Astrocyte (in vitro differentiated cells and primary cell): ENCODE measurements at regions not wholly inside any gene's neighbourhood (a gene's known extent, or its start where the extent isn't known, plus 50 kb on each side); places are given as distances from the start of the nearest gene placed in this dataset.

Experiments used
- DNase-seq: peaks from one replicate; pipeline ENCODE4 v3.0.0-alpha.2; 2010; ENCODE audit warnings: low read depth
- FAIRE-seq: peaks from 2 replicates; lab custom pipeline; 2011; peaks lifted over from hg19 to GRCh38; lab: Jason Lieb, UNC
- H2AFZ ChIP-seq: 2 replicates; pipeline ENCODE4 v1.6.0; 2012; ENCODE audit warnings: low read depth, low read length, inconsistent platforms
- H3K27ac ChIP-seq: 2 replicates; pipeline ENCODE4 v1.5.1; 2011; ENCODE audit warnings: low read depth, low read length, inconsistent platforms
- H3K27me3 ChIP-seq: 2 replicates; pipeline ENCODE4 v1.6.0; 2011; ENCODE audit warnings: low read length, inconsistent platforms; ENCODE audit not compliant: insufficient read depth
- H3K36me3 ChIP-seq: 2 replicates; pipeline ENCODE4 v1.5.1; 2011; ENCODE audit warnings: low read length, inconsistent platforms; ENCODE audit not compliant: insufficient read depth
- H3K4me1 ChIP-seq: 2 replicates; pipeline ENCODE4 v1.5.1; 2011; ENCODE audit warnings: low read length, inconsistent platforms; ENCODE audit not compliant: insufficient read depth
- H3K4me2 ChIP-seq: 2 replicates; pipeline ENCODE4 v1.6.0; 2012; ENCODE audit warnings: low read length, inconsistent platforms
- H3K4me3 ChIP-seq: 2 replicates; pipeline ENCODE4 v1.5.1; 2011; ENCODE audit warnings: low read depth, mild to moderate bottlenecking, low read length, inconsistent platforms; ENCODE audit not compliant: insufficient read depth
- H3K79me2 ChIP-seq: 2 replicates; pipeline ENCODE4 v1.6.0; 2012; ENCODE audit warnings: mild to moderate bottlenecking, low read length, inconsistent platforms; ENCODE audit not compliant: insufficient read depth
- H3K9ac ChIP-seq: 2 replicates; pipeline ENCODE4 v1.6.0; 2012; ENCODE audit warnings: mild to moderate bottlenecking, low read length, inconsistent platforms
- H3K9me3 ChIP-seq: 2 replicates; pipeline ENCODE4 v1.5.1; 2012; ENCODE audit warnings: low read depth, mild to moderate bottlenecking, low read length, inconsistent platforms; ENCODE audit not compliant: insufficient read depth
- H4K20me1 ChIP-seq: 2 replicates; pipeline ENCODE4 v1.6.0; 2012; ENCODE audit warnings: low read length, inconsistent platforms; ENCODE audit not compliant: insufficient read depth
- H3K27ac Mint-ChIP-seq: one replicate; pipeline ENCODE4 v1.8.0; 2021; ENCODE audit warnings: mild to moderate bottlenecking, mixed read lengths; ENCODE audit not compliant: unreplicated experiment
- H3K27me3 Mint-ChIP-seq: one replicate; pipeline ENCODE4 v1.8.0; 2021; ENCODE audit warnings: low read depth, mixed read lengths; ENCODE audit not compliant: unreplicated experiment
- H3K36me3 Mint-ChIP-seq: one replicate; pipeline ENCODE4 v1.8.0; 2021; ENCODE audit warnings: low read depth, mixed read lengths; ENCODE audit not compliant: unreplicated experiment
- H3K4me1 Mint-ChIP-seq: one replicate; pipeline ENCODE4 v1.8.0; 2021; ENCODE audit warnings: low read depth, mixed read lengths; ENCODE audit not compliant: unreplicated experiment
- H3K4me3 Mint-ChIP-seq: one replicate; pipeline ENCODE4 v1.8.0; 2021; ENCODE audit warnings: mild to moderate bottlenecking, moderate library complexity, mixed read lengths; ENCODE audit not compliant: unreplicated experiment
- H3K9me3 Mint-ChIP-seq: one replicate; pipeline ENCODE4 v1.8.0; 2021; ENCODE audit warnings: mild to moderate bottlenecking, mixed read lengths; ENCODE audit not compliant: unreplicated experiment
- CTCF ChIP-seq: IDR thresholded peaks from 2 replicates; pipeline ENCODE4 v1.5.1; 2011; ENCODE audit warnings: low read depth, mild to moderate bottlenecking, inconsistent platforms, low read length, moderate library complexity; ENCODE audit not compliant: insufficient read depth
- EZH2 ChIP-seq: IDR thresholded peaks from 2 replicates; pipeline ENCODE4 v1.6.1; 2012; ENCODE audit warnings: mild to moderate bottlenecking, low read length, inconsistent platforms; ENCODE audit not compliant: insufficient read depth

DNA sequence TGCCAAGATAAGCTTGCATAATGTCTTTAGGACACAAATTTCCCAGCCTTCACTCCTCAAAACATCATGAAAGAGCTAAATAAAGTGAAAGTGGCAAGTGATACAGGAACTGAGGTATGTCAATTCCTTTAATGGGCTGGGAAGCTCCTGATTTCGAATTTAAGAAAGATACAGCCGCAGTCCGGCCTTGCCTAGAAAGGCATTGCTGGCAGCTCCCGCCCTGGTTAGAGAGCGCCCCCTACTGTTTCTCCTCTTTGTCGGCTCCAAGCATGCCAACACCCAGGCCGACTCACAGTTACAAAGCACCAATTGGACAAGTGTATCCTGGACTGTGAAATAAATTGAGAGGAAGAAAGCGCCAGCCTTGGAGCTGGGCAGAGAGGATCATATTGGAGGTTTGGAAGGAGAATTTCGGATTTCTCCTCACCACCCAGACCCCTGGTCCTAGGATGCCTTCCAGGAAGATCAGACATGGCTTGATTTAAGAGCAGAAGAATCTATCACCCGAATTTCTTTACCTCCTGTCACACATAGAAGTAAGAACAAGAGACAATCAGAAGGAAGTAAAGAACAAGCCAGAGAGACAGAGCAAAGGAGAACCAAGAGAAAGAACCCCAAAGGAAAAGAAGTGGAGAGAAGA lies 84.0 kb downstream of the FAM76B start:
- H3K36me3 ChIP-seq, result no peaks in the 10 kb centered on the region
- peaks cover 7% of the 10 kb centered on the region for H3K4me1 ChIP-seq
- no peaks in the 10 kb centered on the region for H3K27me3 ChIP-seq
- DNase-seq (peak; percentile 68), FAIRE-seq (peak; percentile 83)
- H3K27ac Mint-ChIP-seq, result no peak overlapping the region
- H3K4me3 ChIP-seq, result no peak overlapping the region
- H3K4me3 Mint-ChIP-seq, result no peak overlapping the region
- no peak for TF ChIP-seq EZH2
- TF ChIP-seq CTCF, result peak; percentile 91
- no peaks in the 10 kb centered on the region for H3K9me3 ChIP-seq
- H4K20me1 ChIP-seq, result no peaks in the 10 kb centered on the region
- H3K4me2 ChIP-seq, result no peak overlapping the region
- H3K9me3 Mint-ChIP-seq, result peaks cover 1% of the 10 kb centered on the region
- no peak overlapping the region for H3K9ac ChIP-seq
- no peaks in the 10 kb centered on the region for H3K79me2 ChIP-seq
- H3K27me3 Mint-ChIP-seq, result no peaks in the 10 kb centered on the region
- H3K27ac ChIP-seq, result no peak overlapping the region
- H2AFZ ChIP-seq, result no peak overlapping the region
- no peaks in the 10 kb centered on the region for H3K36me3 Mint-ChIP-seq
- H3K4me1 Mint-ChIP-seq, result peaks cover 3% of the 10 kb centered on the region

GRCh38 chr11:95704865-95705264 lies 84.7 kb downstream of the FAM76B start:
- H3K27me3 Mint-ChIP-seq, result no peaks in the 10 kb centered on the region
- Histone ChIP-seq H3K27me3 (no peaks in the 10 kb centered on the region), H3K36me3 (no peaks in the 10 kb centered on the region), H3K27ac (no peak overlapping the region), H2AFZ (no peak overlapping the region), H3K79me2 (no peaks in the 10 kb centered on the region), H3K9me3 (no peaks in the 10 kb centered on the region), H3K4me3 (no peak overlapping the region), H4K20me1 (no peaks in the 10 kb centered on the region), H3K9ac (no peak overlapping the region), H3K4me2 (no peak overlapping the region), H3K4me1 (peaks cover 7% of the 10 kb centered on the region)
- TF ChIP-seq CTCF, result no peak
- no peak for TF ChIP-seq EZH2
- no peak for DNase-seq
- H3K36me3 Mint-ChIP-seq, result no peaks in the 10 kb centered on the region
- peaks cover 1% of the 10 kb centered on the region for H3K9me3 Mint-ChIP-seq
- no peak for FAIRE-seq
- no peak overlapping the region for H3K27ac Mint-ChIP-seq
- no peak overlapping the region for H3K4me3 Mint-ChIP-seq
- H3K4me1 Mint-ChIP-seq, result peaks cover 9% of the 10 kb centered on the region

GRCh38 chr11:95703049-95703448 lies 86.5 kb downstream of the FAM76B start:
- no peak for DNase-seq
- Histone ChIP-seq H2AFZ (no peak overlapping the region), H3K36me3 (no peaks in the 10 kb centered on the region), H3K9me3 (no peaks in the 10 kb centered on the region), H3K27me3 (no peaks in the 10 kb centered on the region), H4K20me1 (no peaks in the 10 kb centered on the region), H3K79me2 (no peaks in the 10 kb centered on the region), H3K4me1 (peaks cover 14% of the 10 kb centered on the region), H3K4me2 (peak overlapping the region; percentile 51), H3K27ac (no peak overlapping the region), H3K4me3 (no peak overlapping the region), H3K9ac (no peak overlapping the region)
- no peak overlapping the region for H3K4me3 Mint-ChIP-seq
- peaks cover 15% of the 10 kb centered on the region for H3K4me1 Mint-ChIP-seq
- TF ChIP-seq EZH2 (no peak), CTCF (no peak)
- H3K9me3 Mint-ChIP-seq, result peaks cover 1% of the 10 kb centered on the region
- H3K36me3 Mint-ChIP-seq, result no peaks in the 10 kb centered on the region
- H3K27me3 Mint-ChIP-seq, result no peaks in the 10 kb centered on the region
- H3K27ac Mint-ChIP-seq, result no peak overlapping the region
- FAIRE-seq, result no peak
